ENCODE measurements at regions not wholly inside any gene's neighbourhood (a gene's known extent, or its start where the extent isn't known, plus 50 kb on each side); places are given as distances from the start of the nearest gene placed in this dataset.

DNA sequence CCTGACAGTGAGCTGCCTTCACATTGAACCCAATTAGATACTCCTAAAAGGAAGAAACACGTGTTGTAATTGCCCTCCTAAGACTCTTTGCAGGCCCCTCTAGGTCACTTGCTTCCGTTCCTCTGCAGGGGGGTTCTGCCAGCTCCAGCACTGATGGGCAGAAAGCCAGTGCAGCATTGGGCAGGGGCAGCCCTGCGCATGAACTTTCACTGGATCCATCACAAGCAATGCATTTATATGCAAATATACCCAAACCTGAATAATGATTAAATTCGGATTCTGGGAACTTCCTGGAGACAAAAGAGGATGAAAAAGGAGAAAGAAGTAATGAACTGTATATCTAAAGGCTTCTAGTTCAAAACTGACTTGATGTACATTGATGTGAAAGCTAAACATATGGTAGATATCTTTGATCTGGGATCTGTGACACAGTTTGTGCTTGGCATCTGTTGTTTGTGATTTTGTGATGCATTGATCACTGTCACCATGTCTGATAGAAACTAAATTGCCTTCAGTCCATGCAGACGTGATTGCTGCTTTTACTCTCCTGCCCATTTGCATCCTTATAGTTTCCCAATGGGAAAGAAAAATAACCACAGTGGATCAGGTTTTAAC is 313.4 kb downstream of the DEPDC1B start:
- Histone ChIP-seq H3K27me3 (replicated peaks; ENCODE audit: insufficient read depth, low read depth, low read length, poor library complexity) (peaks cover 57% of the 10 kb centered on the region), H3K4me1 (ENCODE audit: insufficient read depth, low read length, poor library complexity, severe bottlenecking) (no peaks in the 10 kb centered on the region), H3K4me3 (ENCODE audit: low read depth, low read length, poor library complexity, severe bottlenecking) (no peak overlapping the region), H3K9me3 (ENCODE audit: low read depth, low read length, poor library complexity, severe bottlenecking) (no peaks in the 10 kb centered on the region), H3K27ac (ENCODE audit: low read depth, low read length, poor library complexity, severe bottlenecking) (no peak overlapping the region), H3K36me3 (ENCODE audit: insufficient read depth, low read length, poor library complexity, severe bottlenecking) (no peaks in the 10 kb centered on the region)
- ChIA-PET POLR2A (ENCODE audit: low non-redundant PET) (no interaction called here), CTCF (no interaction called here)
- peak; percentile 3 for DNase-seq (ENCODE audit: low spot score)
- intact Hi-C loops (cut with micrococcal nuclease; ENCODE audit: unreplicated experiment): loop anchor here (10.0 kb wide), 1 partner anchor 258 kb away; no protein-coding TSS in a partner anchor
- TF ChIP-seq, protein P1, sequence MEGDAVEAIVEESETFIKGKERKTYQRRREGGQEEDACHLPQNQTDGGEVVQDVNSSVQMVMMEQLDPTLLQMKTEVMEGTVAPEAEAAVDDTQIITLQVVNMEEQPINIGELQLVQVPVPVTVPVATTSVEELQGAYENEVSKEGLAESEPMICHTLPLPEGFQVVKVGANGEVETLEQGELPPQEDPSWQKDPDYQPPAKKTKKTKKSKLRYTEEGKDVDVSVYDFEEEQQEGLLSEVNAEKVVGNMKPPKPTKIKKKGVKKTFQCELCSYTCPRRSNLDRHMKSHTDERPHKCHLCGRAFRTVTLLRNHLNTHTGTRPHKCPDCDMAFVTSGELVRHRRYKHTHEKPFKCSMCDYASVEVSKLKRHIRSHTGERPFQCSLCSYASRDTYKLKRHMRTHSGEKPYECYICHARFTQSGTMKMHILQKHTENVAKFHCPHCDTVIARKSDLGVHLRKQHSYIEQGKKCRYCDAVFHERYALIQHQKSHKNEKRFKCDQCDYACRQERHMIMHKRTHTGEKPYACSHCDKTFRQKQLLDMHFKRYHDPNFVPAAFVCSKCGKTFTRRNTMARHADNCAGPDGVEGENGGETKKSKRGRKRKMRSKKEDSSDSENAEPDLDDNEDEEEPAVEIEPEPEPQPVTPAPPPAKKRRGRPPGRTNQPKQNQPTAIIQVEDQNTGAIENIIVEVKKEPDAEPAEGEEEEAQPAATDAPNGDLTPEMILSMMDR (conservative IDR thresholded peaks at IDR 0.05; ENCODE audit: low read depth, low read length): no peak
- no peak for TF ChIP-seq EZH2 (IDR thresholded peaks at IDR 0.05; ENCODE audit: borderline replicate concordance, low read depth, low read length, poor library complexity, severe bottlenecking)
- BruUV-seq (replicated peaks): no TSS peak

DNA sequence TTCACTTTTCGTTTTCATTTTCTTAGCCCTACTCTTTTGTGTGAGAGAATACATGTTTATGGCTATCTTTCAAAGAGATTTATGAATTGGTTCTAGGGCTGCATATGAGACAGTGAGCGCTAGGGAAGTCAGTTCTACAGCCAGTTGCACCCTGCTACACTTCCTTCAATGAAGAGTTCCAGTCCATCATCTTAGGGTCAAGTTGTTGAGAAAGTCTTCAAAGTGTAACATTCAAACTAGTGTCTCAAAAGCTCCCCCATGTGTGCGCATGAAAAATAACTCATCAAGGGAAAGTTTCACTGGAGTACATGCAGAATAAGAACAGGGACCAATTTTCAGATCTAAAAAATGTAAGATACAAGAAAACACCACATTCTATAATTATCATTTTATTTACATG is 317.2 kb downstream of the DEPDC1B start:
- CTCF ChIA-PET: no interaction called here

DNA sequence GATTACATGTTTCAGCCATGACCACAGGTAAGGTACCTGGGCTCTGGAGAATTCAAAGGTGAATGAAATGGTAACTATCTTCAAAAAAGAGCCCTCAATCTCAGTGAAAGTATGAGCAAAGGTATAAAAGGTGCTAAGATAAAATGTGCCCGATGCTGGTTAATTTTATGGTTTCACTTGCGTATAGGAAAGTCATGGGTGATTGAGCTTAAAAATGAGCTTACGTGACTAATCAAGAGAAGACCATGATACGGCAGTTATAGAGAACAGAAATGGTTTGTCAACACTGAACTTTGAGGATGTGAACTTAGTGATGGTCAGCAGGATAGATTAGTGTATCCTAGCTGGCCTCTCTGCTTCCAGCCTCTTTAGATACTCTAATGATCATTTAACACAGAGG is 320.1 kb downstream of the DEPDC1B start:
- intact Hi-C loops (cut with micrococcal nuclease; ENCODE audit: unreplicated experiment): loop anchor here (5.0 to 10.0 kb wide), 2 partner anchors 83 to 265 kb away; no protein-coding TSS in a partner anchor

More for the DNA sequence above, 317.2 kb downstream of the DEPDC1B start:
- BruUV-seq (replicated peaks): no TSS peak
- POLR2A ChIA-PET (ENCODE audit: low non-redundant PET): no interaction called here
- Histone ChIP-seq H3K27ac (ENCODE audit: low read depth, low read length, poor library complexity, severe bottlenecking) (no peak overlapping the region), H3K4me1 (ENCODE audit: insufficient read depth, low read length, poor library complexity, severe bottlenecking) (no peaks in the 10 kb centered on the region), H3K27me3 (replicated peaks; ENCODE audit: insufficient read depth, low read depth, low read length, poor library complexity) (peaks cover 67% of the 10 kb centered on the region), H3K36me3 (ENCODE audit: insufficient read depth, low read length, poor library complexity, severe bottlenecking) (no peaks in the 10 kb centered on the region), H3K4me3 (ENCODE audit: low read depth, low read length, poor library complexity, severe bottlenecking) (no peak overlapping the region), H3K9me3 (ENCODE audit: low read depth, low read length, poor library complexity, severe bottlenecking) (no peaks in the 10 kb centered on the region)
- intact Hi-C loops (cut with micrococcal nuclease; ENCODE audit: unreplicated experiment): loop anchor here (1.0 to 10.0 kb wide), 3 partner anchors 85 to 572 kb away; no protein-coding TSS in a partner anchor
- TF ChIP-seq EZH2 (IDR thresholded peaks at IDR 0.05; ENCODE audit: borderline replicate concordance, low read depth, low read length, poor library complexity, severe bottlenecking): no peak
- TF ChIP-seq, protein P1 (conservative IDR thresholded peaks at IDR 0.05; ENCODE audit: low read depth, low read length): peak; percentile 55
- DNase-seq (ENCODE audit: low spot score): peak; percentile 45

More for the DNA sequence above, 320.1 kb downstream of the DEPDC1B start:
- Histone ChIP-seq H3K27ac (ENCODE audit: low read depth, low read length, poor library complexity, severe bottlenecking) (no peak overlapping the region), H3K27me3 (replicated peaks; ENCODE audit: insufficient read depth, low read depth, low read length, poor library complexity) (peaks cover 52% of the 10 kb centered on the region), H3K4me1 (ENCODE audit: insufficient read depth, low read length, poor library complexity, severe bottlenecking) (no peaks in the 10 kb centered on the region), H3K36me3 (ENCODE audit: insufficient read depth, low read length, poor library complexity, severe bottlenecking) (no peaks in the 10 kb centered on the region), H3K4me3 (ENCODE audit: low read depth, low read length, poor library complexity, severe bottlenecking) (no peak overlapping the region), H3K9me3 (ENCODE audit: low read depth, low read length, poor library complexity, severe bottlenecking) (no peaks in the 10 kb centered on the region)
- TF ChIP-seq, protein P1 (conservative IDR thresholded peaks at IDR 0.05; ENCODE audit: low read depth, low read length): no peak
- no TSS peak for BruUV-seq (replicated peaks)
- DNase-seq (ENCODE audit: low spot score): no peak
- CTCF ChIA-PET: no interaction called here
- POLR2A ChIA-PET (ENCODE audit: low non-redundant PET): no interaction called here

Data from A673 (cell line).